ENCODE measurements at regions not wholly inside any gene's neighbourhood (a gene's known extent, or its start where the extent isn't known, plus 50 kb on each side); places are given as distances from the start of the nearest gene placed in this dataset.

- TF ChIP-seq CTCF (conservative IDR thresholded peaks at IDR 0.05; ENCODE audit: low read depth, low read length) (no peak), EZH2 (IDR thresholded peaks at IDR 0.05; ENCODE audit: borderline replicate concordance, low read depth, low read length, poor library complexity, severe bottlenecking) (no peak)
Observed at GRCh38 chr7:10734595-10734994, 239.1 kb upstream of the PHF14 start.
